ENCODE measurements at regions not wholly inside any gene's neighbourhood (a gene's known extent, or its start where the extent isn't known, plus 50 kb on each side); places are given as distances from the start of the nearest gene placed in this dataset.

DNA sequence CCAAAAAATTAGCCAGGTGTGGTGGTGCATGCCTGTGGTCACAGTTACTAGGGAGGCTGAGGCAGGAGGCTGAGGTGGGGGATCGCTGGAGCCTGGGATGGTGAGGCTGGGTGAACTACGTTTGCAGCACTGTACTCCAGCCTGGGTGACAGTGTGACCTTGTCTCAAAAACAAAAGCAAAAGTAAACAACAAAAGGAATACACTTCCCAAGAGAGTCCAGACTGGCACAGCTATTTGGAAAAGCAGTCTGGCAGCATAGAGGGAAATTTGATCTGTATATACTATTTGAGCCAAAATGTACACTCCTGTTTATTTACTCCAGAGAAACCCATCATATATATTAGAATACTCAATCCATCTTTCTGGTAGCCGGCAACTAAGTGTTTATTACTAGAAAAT lies 107.0 kb upstream of the HMCN1 start (continued):
- TF ChIP-seq, protein P1, sequence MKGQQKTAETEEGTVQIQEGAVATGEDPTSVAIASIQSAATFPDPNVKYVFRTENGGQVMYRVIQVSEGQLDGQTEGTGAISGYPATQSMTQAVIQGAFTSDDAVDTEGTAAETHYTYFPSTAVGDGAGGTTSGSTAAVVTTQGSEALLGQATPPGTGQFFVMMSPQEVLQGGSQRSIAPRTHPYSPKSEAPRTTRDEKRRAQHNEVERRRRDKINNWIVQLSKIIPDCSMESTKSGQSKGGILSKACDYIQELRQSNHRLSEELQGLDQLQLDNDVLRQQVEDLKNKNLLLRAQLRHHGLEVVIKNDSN (IDR thresholded peaks at IDR 0.05; ENCODE audit: borderline replicate concordance, low read depth) = no peak
- TF ChIP-seq YY1 (IDR thresholded peaks at IDR 0.05; ENCODE audit: low read depth) = no peak
- no peak for TF ChIP-seq CHD2 (IDR thresholded peaks at IDR 0.05; ENCODE audit: low read length, partially characterized antibody)
- TF ChIP-seq FOXJ3 (CRISPR knock-in tag; IDR thresholded peaks at IDR 0.05) = no peak

GRCh38 chr1:185626344-185626743 lies 107.8 kb upstream of the HMCN1 start:
- TF ChIP-seq YY1 (IDR thresholded peaks at IDR 0.05; ENCODE audit: low read depth) = no peak
- TF ChIP-seq JUND (IDR thresholded peaks at IDR 0.05) = no peak
- no peak for TF ChIP-seq TEAD4 (IDR thresholded peaks at IDR 0.05; ENCODE audit: borderline replicate concordance, insufficient read depth)
- TF ChIP-seq EZH2phosphoT487 (IDR thresholded peaks at IDR 0.05; ENCODE audit: borderline replicate concordance, low read depth) = no peak
- TF ChIP-seq, protein P1 (IDR thresholded peaks at IDR 0.05; ENCODE audit: borderline replicate concordance, low read depth) = no peak
- no peak overlapping the region for H3K4me2 ChIP-seq
- H3K27me3 ChIP-seq (ENCODE audit: insufficient read depth) = no peaks in the 10 kb centered on the region
- H3K9me3 ChIP-seq = no peaks in the 10 kb centered on the region
- no peak overlapping the region for H3K4me3 ChIP-seq (ENCODE audit: low read depth in 2 of 2, low read length in 1 of 2)
- no peak overlapping the region for H3K9ac ChIP-seq
- H4K20me1 ChIP-seq (ENCODE audit: insufficient read depth) = no peaks in the 10 kb centered on the region
- no peaks in the 10 kb centered on the region for H3K9me2 ChIP-seq
- no peak overlapping the region for H2AFZ ChIP-seq (ENCODE audit: low read depth)
- H3K36me3 ChIP-seq (replicated peaks in 1 of 2; ENCODE audit: control insufficient read depth in 1 of 2, insufficient read depth in 2 of 2, low read length in 1 of 2) = no peaks in the 10 kb centered on the region
- WGBS (ENCODE audit: low lambda C conversion rate) = 47% methylated on average over 3 of the region's 3 CpGs
- H3K27ac ChIP-seq (ENCODE audit: low read depth in 2 of 2, low read length in 1 of 2) = no peak overlapping the region
- DNase-seq = no peak
- no peaks in the 10 kb centered on the region for H3K4me1 ChIP-seq (ENCODE audit: control insufficient read depth in 1 of 2, insufficient read depth in 2 of 2, low read depth in 1 of 2, low read length in 1 of 2)
- ChIA-PET POLR2A (no interaction called here), CTCF (no interaction called here)
- no peaks in the 10 kb centered on the region for H3K79me2 ChIP-seq (ENCODE audit: insufficient read depth)
- no peaks in the 10 kb centered on the region for H3F3A ChIP-seq (replicated peaks; ENCODE audit: insufficient read depth)

DNA sequence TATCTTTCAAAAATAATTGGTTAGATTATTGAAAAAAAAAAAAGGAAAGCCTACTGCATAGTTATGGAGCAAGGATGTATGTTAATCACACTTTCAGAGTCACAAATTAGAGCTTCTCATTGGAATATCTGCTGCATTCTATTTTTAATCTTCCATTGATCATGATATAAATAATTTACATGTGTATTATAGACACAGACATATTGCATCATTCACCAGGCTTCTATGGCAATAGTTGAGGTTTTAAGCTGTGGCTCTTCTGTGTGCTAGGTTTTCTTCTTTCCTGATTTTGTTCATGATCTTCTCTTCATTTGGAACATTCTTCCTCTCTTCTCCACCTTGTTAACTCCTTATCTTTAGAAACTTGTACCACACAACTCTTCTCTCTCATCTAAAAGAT lies 123.2 kb upstream of the HMCN1 start:
- Histone ChIP-seq H3K9me2 (no peaks in the 10 kb centered on the region), H2AFZ (ENCODE audit: low read depth) (no peak overlapping the region), H3K27me3 (ENCODE audit: insufficient read depth) (no peaks in the 10 kb centered on the region; the same call in 1 of the 2 replicates), H3K79me2 (ENCODE audit: insufficient read depth) (no peaks in the 10 kb centered on the region), H3K36me3 (replicated peaks in 1 of 2; ENCODE audit: control insufficient read depth in 1 of 2, insufficient read depth in 2 of 2, low read length in 1 of 2) (no peaks in the 10 kb centered on the region), H3K27ac (ENCODE audit: low read depth in 2 of 2, low read length in 1 of 2) (no peak overlapping the region), H3K4me1 (ENCODE audit: control insufficient read depth in 1 of 2, insufficient read depth in 2 of 2, low read depth in 1 of 2, low read length in 1 of 2) (0 out of 4 replicates have a peak, but pooled peaks cover 0 to 4% of the 10 kb centered on the region in 2 experiments), H3F3A (replicated peaks; ENCODE audit: insufficient read depth) (peaks cover 4% of the 10 kb centered on the region), H4K20me1 (ENCODE audit: insufficient read depth) (no peaks in the 10 kb centered on the region), H3K9me3 (no peaks in the 10 kb centered on the region), H3K4me2 (no peak overlapping the region), H3K4me3 (ENCODE audit: low read depth in 2 of 2, low read length in 1 of 2) (no peak overlapping the region), H3K9ac (no peak overlapping the region)
- TF ChIP-seq TCF12 (IDR thresholded peaks at IDR 0.05) (no peak), ELF1 (IDR thresholded peaks at IDR 0.05) (no peak), CHD2 (IDR thresholded peaks at IDR 0.05; ENCODE audit: low read length, partially characterized antibody) (no peak)
- TF ChIP-seq, protein P2, sequence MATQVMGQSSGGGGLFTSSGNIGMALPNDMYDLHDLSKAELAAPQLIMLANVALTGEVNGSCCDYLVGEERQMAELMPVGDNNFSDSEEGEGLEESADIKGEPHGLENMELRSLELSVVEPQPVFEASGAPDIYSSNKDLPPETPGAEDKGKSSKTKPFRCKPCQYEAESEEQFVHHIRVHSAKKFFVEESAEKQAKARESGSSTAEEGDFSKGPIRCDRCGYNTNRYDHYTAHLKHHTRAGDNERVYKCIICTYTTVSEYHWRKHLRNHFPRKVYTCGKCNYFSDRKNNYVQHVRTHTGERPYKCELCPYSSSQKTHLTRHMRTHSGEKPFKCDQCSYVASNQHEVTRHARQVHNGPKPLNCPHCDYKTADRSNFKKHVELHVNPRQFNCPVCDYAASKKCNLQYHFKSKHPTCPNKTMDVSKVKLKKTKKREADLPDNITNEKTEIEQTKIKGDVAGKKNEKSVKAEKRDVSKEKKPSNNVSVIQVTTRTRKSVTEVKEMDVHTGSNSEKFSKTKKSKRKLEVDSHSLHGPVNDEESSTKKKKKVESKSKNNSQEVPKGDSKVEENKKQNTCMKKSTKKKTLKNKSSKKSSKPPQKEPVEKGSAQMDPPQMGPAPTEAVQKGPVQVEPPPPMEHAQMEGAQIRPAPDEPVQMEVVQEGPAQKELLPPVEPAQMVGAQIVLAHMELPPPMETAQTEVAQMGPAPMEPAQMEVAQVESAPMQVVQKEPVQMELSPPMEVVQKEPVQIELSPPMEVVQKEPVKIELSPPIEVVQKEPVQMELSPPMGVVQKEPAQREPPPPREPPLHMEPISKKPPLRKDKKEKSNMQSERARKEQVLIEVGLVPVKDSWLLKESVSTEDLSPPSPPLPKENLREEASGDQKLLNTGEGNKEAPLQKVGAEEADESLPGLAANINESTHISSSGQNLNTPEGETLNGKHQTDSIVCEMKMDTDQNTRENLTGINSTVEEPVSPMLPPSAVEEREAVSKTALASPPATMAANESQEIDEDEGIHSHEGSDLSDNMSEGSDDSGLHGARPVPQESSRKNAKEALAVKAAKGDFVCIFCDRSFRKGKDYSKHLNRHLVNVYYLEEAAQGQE (IDR thresholded peaks at IDR 0.05; ENCODE audit: low read depth, low read length) = no peak
- ChIA-PET CTCF (no interaction called here), POLR2A (no interaction called here)
- no peak for DNase-seq
